Activated naive CD4-positive, alpha-beta T cell treated with anti-CD3 and anti-CD28 coated beads, Interleukin-2, amount 10 ng/mL, durations not matched to agents 7 days and 5 days (primary cell): ENCODE measurements at regions not wholly inside any gene's neighbourhood (a gene's known extent, or its start where the extent isn't known, plus 50 kb on each side); places are given as distances from the start of the nearest gene placed in this dataset.
"Not testable (repeated sequence)": the region's sequence is repeated elsewhere in the genome, so short reads cannot be mapped to it uniquely, and the experiment has no call there.

Experiments used
- CTCF ChIA-PET: fragments of 350-600 bp; sonication (Branson Sonifier 250); formaldehyde crosslinking; loops from one replicate; lab custom pipeline; 2021; ENCODE audit warnings: antibody characterized with exemption; lab: Charles Lee
- DNase-seq: peaks from one replicate; pipeline ENCODE4 v3.0.0-alpha.2; 2020
- H3K27ac Mint-ChIP-seq: one replicate; pipeline ENCODE4 v1.8.0; 2021; ENCODE audit warnings: mild to moderate bottlenecking, moderate library complexity, mixed read lengths
- H3K27me3 Mint-ChIP-seq: one replicate; pipeline ENCODE4 v1.8.0; 2021; ENCODE audit warnings: mild to moderate bottlenecking, mixed read lengths
- H3K36me3 Mint-ChIP-seq: one replicate; pipeline ENCODE4 v1.8.0; 2021; ENCODE audit warnings: mixed read lengths
- H3K4me1 Mint-ChIP-seq: one replicate; pipeline ENCODE4 v1.8.0; 2021; ENCODE audit warnings: mixed read lengths
- H3K4me3 Mint-ChIP-seq: one replicate; pipeline ENCODE4 v1.8.0; 2021; ENCODE audit warnings: mild to moderate bottlenecking, moderate library complexity, mixed read lengths
- H3K9me3 Mint-ChIP-seq: one replicate; pipeline ENCODE4 v1.8.0; 2021; ENCODE audit warnings: mixed read lengths

DNA sequence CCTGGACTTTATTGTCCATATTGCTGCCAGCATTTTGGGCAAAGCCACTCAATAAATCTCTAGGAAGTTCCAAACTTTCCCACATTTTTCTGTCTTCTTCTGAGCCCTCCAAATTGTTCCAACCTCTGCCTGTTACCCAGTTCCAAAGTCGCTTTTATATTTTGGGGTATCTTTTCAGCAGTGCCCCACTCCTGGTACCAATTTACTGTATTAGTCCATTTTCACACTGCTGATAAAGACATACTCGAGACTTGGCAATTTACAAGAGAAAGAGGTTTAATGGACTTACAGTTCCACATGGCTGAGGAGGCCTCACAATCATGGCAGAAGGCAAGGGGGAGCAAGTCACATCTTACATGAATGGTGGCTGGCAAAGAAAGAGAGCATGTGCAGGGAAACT, 53.4 kb downstream of the AHSP start:
- H3K27ac Mint-ChIP-seq, DNase-seq, H3K36me3 Mint-ChIP-seq, H3K4me3 Mint-ChIP-seq, H3K4me1 Mint-ChIP-seq, H3K27me3 Mint-ChIP-seq: not testable (repeated sequence)
- CTCF ChIA-PET, result interaction anchor here (0.6 kb wide), 1 partner anchor 23 kb away, joined by 3 read pairs; no protein-coding TSS in a partner anchor
- peaks cover 30% of the 10 kb centered on the region for H3K9me3 Mint-ChIP-seq

- DNase-seq, CTCF ChIA-PET, H3K36me3 Mint-ChIP-seq, H3K4me1 Mint-ChIP-seq, H3K27ac Mint-ChIP-seq, H3K4me3 Mint-ChIP-seq, H3K27me3 Mint-ChIP-seq: not testable (repeated sequence)
- H3K9me3 Mint-ChIP-seq, result peaks cover 52% of the 10 kb centered on the region
These were observed 74.2 kb downstream of the AHSP start for GRCh38 chr16:31601737-31602384.

DNA sequence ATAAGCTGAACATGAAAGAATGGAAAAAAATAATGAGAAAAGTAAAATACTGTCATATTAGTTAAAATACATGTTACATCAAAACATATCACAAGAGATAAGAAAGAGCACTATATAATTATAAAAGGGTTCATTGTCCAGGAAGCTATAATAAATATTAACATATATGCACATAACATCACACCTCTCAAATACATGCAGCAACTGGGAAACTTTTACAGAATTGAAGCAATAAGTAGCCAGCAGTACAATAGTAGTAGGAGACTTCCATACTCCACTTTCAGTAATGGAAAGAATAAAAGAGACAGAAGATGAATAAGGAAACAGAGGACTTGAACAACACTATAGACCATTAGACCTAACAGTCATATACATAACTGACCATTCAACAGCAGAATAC, 90.4 kb downstream of the AHSP start:
- no peak overlapping the region for H3K4me3 Mint-ChIP-seq
- peaks cover 10% of the 10 kb centered on the region for H3K9me3 Mint-ChIP-seq
- no peak for DNase-seq
- H3K36me3 Mint-ChIP-seq, result no peaks in the 10 kb centered on the region
- H3K27ac Mint-ChIP-seq, result no peak overlapping the region
- CTCF ChIA-PET, result no interaction called here
- H3K4me1 Mint-ChIP-seq, result no peaks in the 10 kb centered on the region
- H3K27me3 Mint-ChIP-seq, result no peaks in the 10 kb centered on the region

DNA sequence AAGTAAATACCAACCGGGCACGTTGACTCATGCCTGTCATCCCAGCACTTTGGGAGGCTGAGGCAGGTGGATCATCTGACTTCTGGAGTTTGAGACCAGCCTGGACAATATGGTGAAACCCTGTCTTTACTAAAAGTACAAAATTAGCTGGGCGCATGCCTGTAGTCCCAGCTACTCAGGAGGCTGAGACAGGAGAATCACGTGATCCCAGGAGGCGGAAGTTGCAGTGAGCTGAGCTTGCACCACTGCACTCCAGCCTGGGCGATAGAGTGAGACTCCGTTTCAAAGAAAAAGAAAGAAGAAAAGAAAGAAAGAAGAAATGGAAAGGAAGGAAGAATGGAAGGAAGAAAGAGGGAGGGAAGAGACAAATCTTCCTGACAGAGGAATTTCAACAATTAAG, 108.7 kb downstream of the AHSP start:
- CTCF ChIA-PET, result no interaction called here
- Mint-ChIP-seq H3K4me1 (no peaks in the 10 kb centered on the region), H3K9me3 (peaks cover 3% of the 10 kb centered on the region), H3K27ac (no peak overlapping the region), H3K36me3 (no peaks in the 10 kb centered on the region), H3K4me3 (no peak overlapping the region), H3K27me3 (peaks cover 7% of the 10 kb centered on the region)
- DNase-seq, result no peak

DNA sequence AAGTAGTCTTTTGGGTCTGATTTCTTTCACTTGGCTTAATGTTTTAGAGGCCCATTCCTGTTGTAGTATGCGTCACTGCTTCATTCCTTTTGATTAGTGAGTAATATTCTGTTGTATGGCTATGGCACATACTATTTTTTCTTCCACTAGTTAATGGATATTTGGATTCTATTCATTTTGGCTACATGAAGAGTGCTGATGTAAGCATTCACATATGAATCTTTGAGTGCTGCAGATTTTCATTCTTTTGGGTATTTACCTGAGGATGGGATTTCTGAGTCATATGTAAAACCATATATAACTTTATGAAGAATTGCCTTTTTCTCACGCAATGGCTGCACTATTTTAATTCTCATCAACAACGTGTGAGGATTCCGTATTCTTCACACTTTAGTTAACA, 113.6 kb downstream of the AHSP start:
- CTCF ChIA-PET, result no interaction called here
- Mint-ChIP-seq H3K36me3 (no peaks in the 10 kb centered on the region), H3K27ac (no peak overlapping the region), H3K9me3 (peaks cover 3% of the 10 kb centered on the region), H3K27me3 (peaks cover 7% of the 10 kb centered on the region), H3K4me1 (no peaks in the 10 kb centered on the region), H3K4me3 (no peak overlapping the region)
- no peak for DNase-seq

DNA sequence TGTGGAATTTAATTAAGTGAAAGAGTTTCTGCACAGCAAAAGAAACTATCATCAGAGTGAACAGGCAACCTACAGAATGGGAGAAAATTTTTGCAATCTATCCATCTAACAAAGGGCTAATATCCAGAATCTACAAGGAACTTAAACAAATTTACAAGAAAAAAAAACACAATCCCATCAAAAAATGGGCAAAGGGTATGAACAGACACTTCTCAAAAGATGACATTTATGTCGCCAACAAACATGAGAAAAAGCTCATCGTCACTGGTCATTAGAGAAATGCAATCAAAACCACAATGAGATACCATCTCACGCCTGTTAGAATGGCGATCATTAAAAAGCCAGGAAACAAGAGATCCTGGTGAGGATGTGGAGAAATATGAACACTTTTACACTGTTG, 128.0 kb downstream of the AHSP start:
- CTCF ChIA-PET, H3K4me1 Mint-ChIP-seq, H3K36me3 Mint-ChIP-seq, DNase-seq, H3K4me3 Mint-ChIP-seq, H3K27ac Mint-ChIP-seq, H3K27me3 Mint-ChIP-seq, H3K9me3 Mint-ChIP-seq: not testable (repeated sequence)

GRCh38 chr16:31664683-31665482, 137.2 kb downstream of the AHSP start:
- CTCF ChIA-PET, result no interaction called here
- peaks cover 3% of the 10 kb centered on the region for H3K27me3 Mint-ChIP-seq
- H3K4me1 Mint-ChIP-seq, result no peaks in the 10 kb centered on the region
- H3K36me3 Mint-ChIP-seq, result no peaks in the 10 kb centered on the region
- no peak overlapping the region for H3K4me3 Mint-ChIP-seq
- peaks cover 6% of the 10 kb centered on the region for H3K9me3 Mint-ChIP-seq
- H3K27ac Mint-ChIP-seq, result no peak overlapping the region
- no peak for DNase-seq

DNA sequence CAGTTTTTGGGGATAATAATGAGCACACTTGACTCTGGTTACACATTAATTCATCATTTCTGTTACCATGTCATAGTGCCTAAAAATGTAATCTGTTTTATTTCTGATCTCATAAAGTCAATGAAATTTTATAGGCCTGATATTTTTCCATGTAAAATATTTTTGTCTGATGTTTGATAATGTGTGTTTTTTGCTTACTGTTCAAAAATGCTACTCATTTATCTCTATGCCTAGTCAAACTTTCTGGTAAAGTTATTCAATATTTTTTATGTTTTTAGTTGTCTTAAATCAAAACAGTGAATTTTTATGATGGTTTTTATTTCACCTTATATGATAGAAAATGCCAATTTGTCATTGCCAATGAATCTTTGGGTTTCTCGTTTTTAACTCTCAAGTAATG, 147.0 kb downstream of the AHSP start:
- Mint-ChIP-seq H3K4me3 (no peak overlapping the region), H3K4me1 (peaks cover 9% of the 10 kb centered on the region), H3K9me3 (peaks cover 28% of the 10 kb centered on the region), H3K27me3 (peaks cover 9% of the 10 kb centered on the region), H3K27ac (no peak overlapping the region), H3K36me3 (peaks cover 13% of the 10 kb centered on the region)
- CTCF ChIA-PET, result no interaction called here
- no peak for DNase-seq

DNA sequence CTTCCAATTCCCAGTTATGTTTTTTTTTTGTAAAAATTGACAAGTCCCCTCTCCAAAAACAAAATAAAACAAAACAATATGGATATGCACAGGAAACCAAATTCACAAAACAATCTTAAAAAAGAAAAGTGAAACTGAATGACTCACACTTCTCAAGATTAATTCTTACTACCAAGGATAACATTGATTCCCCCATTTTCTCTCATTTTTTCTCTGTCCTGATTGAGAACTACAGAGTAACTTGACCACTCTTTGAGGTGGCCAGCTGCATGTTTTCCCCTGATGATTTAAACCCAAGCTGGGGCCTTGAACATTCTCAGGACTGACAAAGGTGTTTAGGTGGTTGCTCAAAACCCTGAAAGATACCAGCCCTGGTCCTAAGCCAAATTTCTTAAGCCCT, 149.0 kb downstream of the AHSP start:
- peaks cover 9% of the 10 kb centered on the region for H3K4me1 Mint-ChIP-seq
- H3K27me3 Mint-ChIP-seq, result peaks cover 9% of the 10 kb centered on the region
- CTCF ChIA-PET, result no interaction called here
- H3K4me3 Mint-ChIP-seq, result no peak overlapping the region
- H3K27ac Mint-ChIP-seq, result peak overlapping the region; percentile 77
- no peak for DNase-seq
- H3K9me3 Mint-ChIP-seq, result peaks cover 19% of the 10 kb centered on the region
- H3K36me3 Mint-ChIP-seq, result peaks cover 13% of the 10 kb centered on the region

DNA sequence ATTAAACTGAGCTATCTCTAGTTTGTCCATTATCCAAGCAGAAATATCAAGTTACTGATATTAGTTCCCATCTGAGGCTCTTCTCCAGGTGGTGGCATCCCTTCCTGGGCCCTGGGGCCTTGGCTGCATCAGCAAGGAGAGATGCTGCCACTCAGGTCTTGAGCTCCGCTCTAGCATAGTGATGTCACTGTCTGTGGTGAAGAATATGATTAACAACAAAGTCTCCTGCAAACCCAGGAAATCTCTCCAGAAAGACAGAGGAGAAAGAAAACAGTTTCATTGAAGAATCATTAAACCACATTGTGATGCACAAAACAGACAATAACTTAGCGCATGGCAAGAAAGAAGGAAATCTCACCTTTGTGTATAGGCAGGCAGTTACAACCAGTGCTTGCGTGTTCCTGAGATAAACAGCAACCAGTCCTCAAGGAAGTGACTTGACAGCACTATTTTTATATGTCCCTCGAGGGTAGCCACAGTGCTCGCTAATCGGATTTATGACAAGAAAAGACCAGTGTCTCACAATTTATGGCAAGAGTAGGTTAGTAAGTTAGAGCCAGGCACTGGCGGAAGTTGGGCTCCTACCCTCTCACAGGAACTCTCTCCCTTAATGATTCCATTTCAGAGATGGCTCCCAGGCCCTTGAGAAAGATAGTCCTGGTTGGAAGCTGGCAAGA, 151.1 kb downstream of the AHSP start:
- Mint-ChIP-seq H3K27ac (no peak overlapping the region), H3K4me1 (peaks cover 9% of the 10 kb centered on the region), H3K36me3 (peaks cover 13% of the 10 kb centered on the region), H3K9me3 (peaks cover 22% of the 10 kb centered on the region), H3K4me3 (no peak overlapping the region), H3K27me3 (peaks cover 3% of the 10 kb centered on the region)
- no peak for DNase-seq
- CTCF ChIA-PET, result no interaction called here

GRCh38 chr16:31689331-31689730, 161.6 kb downstream of the AHSP start:
- H3K36me3 Mint-ChIP-seq, H3K4me1 Mint-ChIP-seq, H3K27me3 Mint-ChIP-seq, H3K4me3 Mint-ChIP-seq, DNase-seq, CTCF ChIA-PET, H3K27ac Mint-ChIP-seq: not testable (repeated sequence)
- H3K9me3 Mint-ChIP-seq, result peaks cover 30% of the 10 kb centered on the region

GRCh38 chr16:31692338-31692737, 164.6 kb downstream of the AHSP start:
- H3K27me3 Mint-ChIP-seq, DNase-seq, H3K27ac Mint-ChIP-seq, CTCF ChIA-PET, H3K4me1 Mint-ChIP-seq, H3K4me3 Mint-ChIP-seq, H3K36me3 Mint-ChIP-seq: not testable (repeated sequence)
- peaks cover 22% of the 10 kb centered on the region for H3K9me3 Mint-ChIP-seq

- H3K27ac Mint-ChIP-seq, result no peak overlapping the region
- peaks cover 4% of the 10 kb centered on the region for H3K4me1 Mint-ChIP-seq
- no peak overlapping the region for H3K4me3 Mint-ChIP-seq
- peaks cover 22% of the 10 kb centered on the region for H3K9me3 Mint-ChIP-seq
- CTCF ChIA-PET, result interaction anchor here (0.6 kb wide), 1 partner anchor 188 kb away, joined by 3 read pairs; no protein-coding TSS in a partner anchor
- DNase-seq, result no peak
- H3K36me3 Mint-ChIP-seq, result no peaks in the 10 kb centered on the region
- H3K27me3 Mint-ChIP-seq, result peaks cover 13% of the 10 kb centered on the region
These were observed 166.0 kb downstream of the AHSP start for GRCh38 chr16:31693733-31694132.

- CTCF ChIA-PET, result no interaction called here
- no peaks in the 10 kb centered on the region for H3K36me3 Mint-ChIP-seq
- H3K27ac Mint-ChIP-seq, result no peak overlapping the region
- H3K9me3 Mint-ChIP-seq, result peaks cover 20% of the 10 kb centered on the region
- H3K27me3 Mint-ChIP-seq, result peaks cover 13% of the 10 kb centered on the region
- H3K4me3 Mint-ChIP-seq, result no peak overlapping the region
- no peak for DNase-seq
- peaks cover 4% of the 10 kb centered on the region for H3K4me1 Mint-ChIP-seq
These were observed 166.8 kb downstream of the AHSP start for GRCh38 chr16:31694461-31694860.
